ENCODE measurements at regions not wholly inside any gene's neighbourhood (a gene's known extent, or its start where the extent isn't known, plus 50 kb on each side); places are given as distances from the start of the nearest gene placed in this dataset.

- H3K36me3 ChIP-seq (ENCODE audit: low read depth, missing control alignments), result no peaks in the 10 kb centered on the region
- H3K9me3 ChIP-seq, result no peaks in the 10 kb centered on the region
- intact Hi-C loops (cut with DNase I; ENCODE audit: low total_unique reads), result no loop called here
- whole genome bisulfite sequencing, 2 donors, result 100% methylated on average over 1 of the region's 1 CpG
- H3K27ac ChIP-seq, result no peak overlapping the region
- no peak for TF ChIP-seq CTCF (IDR thresholded peaks at IDR 0.05)
- no peak for TF ChIP-seq POLR2A (IDR thresholded peaks at IDR 0.05)
- no peak for DNase-seq
- H3K4me3 ChIP-seq, result no peak overlapping the region
- no peaks in the 10 kb centered on the region for H3K27me3 ChIP-seq
- no peaks in the 10 kb centered on the region for H3K4me1 ChIP-seq
Observed at GRCh38 chr4:34236118-34236517, 2008.2 kb downstream of the ARAP2 start.

GRCh38 chr4:34245276-34245675 lies 1999.0 kb downstream of the ARAP2 start:
- no peak for TF ChIP-seq POLR2A (IDR thresholded peaks at IDR 0.05)
- no peak for TF ChIP-seq CTCF (IDR thresholded peaks at IDR 0.05)
- H3K4me1 ChIP-seq, result no peaks in the 10 kb centered on the region
- H3K27me3 ChIP-seq, result no peaks in the 10 kb centered on the region
- H3K4me3 ChIP-seq, result no peak overlapping the region
- no peak overlapping the region for H3K27ac ChIP-seq
- no peaks in the 10 kb centered on the region for H3K9me3 ChIP-seq
- H3K36me3 ChIP-seq (ENCODE audit: low read depth, missing control alignments), result no peaks in the 10 kb centered on the region
- WGBS, 2 donors, result 90 to 93% methylated on average over 2 of the region's 2 CpGs
- intact Hi-C loops (cut with DNase I; ENCODE audit: low total_unique reads), result no loop called here
- no peak for DNase-seq

- Histone ChIP-seq H3K4me1 (no peaks in the 10 kb centered on the region), H3K27me3 (no peaks in the 10 kb centered on the region), H3K27ac (no peak overlapping the region), H3K36me3 (ENCODE audit: low read depth, missing control alignments) (no peaks in the 10 kb centered on the region), H3K4me3 (no peak overlapping the region), H3K9me3 (no peaks in the 10 kb centered on the region)
- 92 to 94% methylated on average over 1 of the region's 1 CpG for WGBS, 2 donors
- no peak for TF ChIP-seq CTCF (IDR thresholded peaks at IDR 0.05)
- no peak for TF ChIP-seq POLR2A (IDR thresholded peaks at IDR 0.05)
- DNase-seq, result no peak
- intact Hi-C loops (cut with DNase I; ENCODE audit: low total_unique reads), result no loop called here
Observed at GRCh38 chr4:34250562-34250961, 1993.8 kb downstream of the ARAP2 start.

- H3K9me3 ChIP-seq, result no peaks in the 10 kb centered on the region
- no peaks in the 10 kb centered on the region for H3K4me1 ChIP-seq
- no peak for DNase-seq
- intact Hi-C loops (cut with DNase I; ENCODE audit: low total_unique reads), result no loop called here
- H3K36me3 ChIP-seq (ENCODE audit: low read depth, missing control alignments), result no peaks in the 10 kb centered on the region
- no peaks in the 10 kb centered on the region for H3K27me3 ChIP-seq
- no peak overlapping the region for H3K27ac ChIP-seq
- TF ChIP-seq POLR2A (IDR thresholded peaks at IDR 0.05) (no peak), CTCF (IDR thresholded peaks at IDR 0.05) (no peak)
- H3K4me3 ChIP-seq, result no peak overlapping the region
Observed at GRCh38 chr4:34253239-34253638, 1991.1 kb downstream of the ARAP2 start.

GRCh38 chr4:34258176-34258575 lies 1986.1 kb downstream of the ARAP2 start:
- 69 to 74% methylated on average over 2 of the region's 2 CpGs for WGBS, 2 donors
- H3K27me3 ChIP-seq, result no peaks in the 10 kb centered on the region
- no peaks in the 10 kb centered on the region for H3K4me1 ChIP-seq
- intact Hi-C loops (cut with DNase I; ENCODE audit: low total_unique reads), result no loop called here
- DNase-seq, result no peak
- TF ChIP-seq CTCF (IDR thresholded peaks at IDR 0.05) (no peak), POLR2A (IDR thresholded peaks at IDR 0.05) (no peak)
- no peak overlapping the region for H3K4me3 ChIP-seq
- H3K9me3 ChIP-seq, result no peaks in the 10 kb centered on the region
- no peak overlapping the region for H3K27ac ChIP-seq
- no peaks in the 10 kb centered on the region for H3K36me3 ChIP-seq (ENCODE audit: low read depth, missing control alignments)
